Osteoblast (primary cell): ENCODE measurements at regions not wholly inside any gene's neighbourhood (a gene's known extent, or its start where the extent isn't known, plus 50 kb on each side); places are given as distances from the start of the nearest gene placed in this dataset.

ENCODE experiments used
- DNase-seq: peaks from one replicate; pipeline ENCODE4 v3.0.0; 2011; ENCODE audit warnings: low spot score, mixed read lengths; ENCODE audit not compliant: insufficient read length; ENCODE audit errors: missing footprints
- H2AFZ ChIP-seq: 2 replicates; pipeline ENCODE4 v1.6.0; 2011; ENCODE audit warnings: mild to moderate bottlenecking, low read length
- H3K27ac ChIP-seq: 2 replicates; pipeline ENCODE4 v1.5.1; 2011; ENCODE audit warnings: mild to moderate bottlenecking, low read depth, low read length, moderate library complexity
- H3K27me3 ChIP-seq: 2 replicates; pipeline ENCODE4 v1.6.0; 2012; ENCODE audit warnings: mild to moderate bottlenecking, control low read depth, inconsistent platforms, low read length, moderate library complexity; ENCODE audit not compliant: insufficient read depth
- H3K36me3 ChIP-seq: 2 replicates; pipeline ENCODE4 v1.5.1; 2011; ENCODE audit warnings: mild to moderate bottlenecking, low read length, control low read depth, moderate library complexity; ENCODE audit not compliant: insufficient read depth
- H3K4me1 ChIP-seq: 2 replicates; pipeline ENCODE4 v1.5.1; 2011; ENCODE audit warnings: mild to moderate bottlenecking, low read length, control low read depth, moderate library complexity; ENCODE audit not compliant: insufficient read depth
- H3K4me2 ChIP-seq: 2 replicates; pipeline ENCODE4 v1.6.0; 2011; ENCODE audit warnings: mild to moderate bottlenecking, low read length; ENCODE audit not compliant: insufficient read depth
- H3K4me3 ChIP-seq: fragments of 200-600 bp; sonication (generic); 3 replicates; pipeline ENCODE4 v1.5.1; 2012; ENCODE audit warnings: mild to moderate bottlenecking, low read length, inconsistent platforms; ENCODE audit not compliant: insufficient read depth
- H3K79me2 ChIP-seq: 2 replicates; pipeline ENCODE4 v1.6.0; 2012; ENCODE audit warnings: mild to moderate bottlenecking, low read length, control low read depth, inconsistent platforms; ENCODE audit not compliant: insufficient read depth
- H3K9me3 ChIP-seq: 2 replicates; pipeline ENCODE4 v1.5.1; 2011; ENCODE audit warnings: low read depth, low read length, control low read depth
- H4K20me1 ChIP-seq: 2 replicates; pipeline ENCODE4 v1.6.0; 2012; ENCODE audit warnings: mild to moderate bottlenecking, low read length, control low read depth; ENCODE audit not compliant: insufficient read depth
- TF ChIP-seq, protein P1 (sequence below): IDR thresholded peaks from 2 replicates; pipeline ENCODE4 v1.5.1; 2011; ENCODE audit warnings: mild to moderate bottlenecking, low read depth, low read length, moderate library complexity; ENCODE audit errors: extremely low read depth

DNA sequence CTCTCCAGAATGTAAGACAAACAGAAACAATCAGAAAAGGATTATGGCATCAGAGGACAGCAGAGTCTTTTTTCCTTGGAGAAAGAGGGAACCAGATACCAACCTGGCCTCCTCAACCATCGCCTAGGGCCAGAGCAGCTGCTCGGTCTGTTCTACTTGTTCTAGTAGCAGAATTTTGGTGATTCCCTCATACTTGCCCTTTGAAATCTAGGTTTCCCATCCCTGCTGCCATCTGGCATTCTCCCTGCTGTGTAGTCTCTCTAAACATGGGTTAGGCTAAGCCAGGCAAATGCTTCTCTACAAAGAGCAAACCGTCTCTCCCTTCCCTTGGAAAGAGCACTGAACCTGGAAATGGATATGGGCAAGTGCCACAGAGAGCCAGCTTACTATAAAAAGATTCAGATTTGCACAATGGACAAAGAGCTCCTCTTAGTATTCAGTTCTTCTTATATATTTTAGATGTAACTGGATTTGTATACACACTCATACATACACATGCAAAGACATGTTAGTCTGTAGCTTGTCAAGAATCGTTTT, 208.6 kb upstream of the ST6GAL2 start:
- Histone ChIP-seq H3K27ac (no peak overlapping the region), H3K27me3 (no peaks in the 10 kb centered on the region), H3K9me3 (no peaks in the 10 kb centered on the region), H2AFZ (no peak overlapping the region), H3K36me3 (no peaks in the 10 kb centered on the region), H3K79me2 (no peaks in the 10 kb centered on the region), H4K20me1 (no peaks in the 10 kb centered on the region), H3K4me1 (no peaks in the 10 kb centered on the region), H3K4me2 (no peak overlapping the region), H3K4me3 (no peak overlapping the region)
- DNase-seq, result no peak
- TF ChIP-seq, protein P1, sequence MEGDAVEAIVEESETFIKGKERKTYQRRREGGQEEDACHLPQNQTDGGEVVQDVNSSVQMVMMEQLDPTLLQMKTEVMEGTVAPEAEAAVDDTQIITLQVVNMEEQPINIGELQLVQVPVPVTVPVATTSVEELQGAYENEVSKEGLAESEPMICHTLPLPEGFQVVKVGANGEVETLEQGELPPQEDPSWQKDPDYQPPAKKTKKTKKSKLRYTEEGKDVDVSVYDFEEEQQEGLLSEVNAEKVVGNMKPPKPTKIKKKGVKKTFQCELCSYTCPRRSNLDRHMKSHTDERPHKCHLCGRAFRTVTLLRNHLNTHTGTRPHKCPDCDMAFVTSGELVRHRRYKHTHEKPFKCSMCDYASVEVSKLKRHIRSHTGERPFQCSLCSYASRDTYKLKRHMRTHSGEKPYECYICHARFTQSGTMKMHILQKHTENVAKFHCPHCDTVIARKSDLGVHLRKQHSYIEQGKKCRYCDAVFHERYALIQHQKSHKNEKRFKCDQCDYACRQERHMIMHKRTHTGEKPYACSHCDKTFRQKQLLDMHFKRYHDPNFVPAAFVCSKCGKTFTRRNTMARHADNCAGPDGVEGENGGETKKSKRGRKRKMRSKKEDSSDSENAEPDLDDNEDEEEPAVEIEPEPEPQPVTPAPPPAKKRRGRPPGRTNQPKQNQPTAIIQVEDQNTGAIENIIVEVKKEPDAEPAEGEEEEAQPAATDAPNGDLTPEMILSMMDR, result no peak

DNA sequence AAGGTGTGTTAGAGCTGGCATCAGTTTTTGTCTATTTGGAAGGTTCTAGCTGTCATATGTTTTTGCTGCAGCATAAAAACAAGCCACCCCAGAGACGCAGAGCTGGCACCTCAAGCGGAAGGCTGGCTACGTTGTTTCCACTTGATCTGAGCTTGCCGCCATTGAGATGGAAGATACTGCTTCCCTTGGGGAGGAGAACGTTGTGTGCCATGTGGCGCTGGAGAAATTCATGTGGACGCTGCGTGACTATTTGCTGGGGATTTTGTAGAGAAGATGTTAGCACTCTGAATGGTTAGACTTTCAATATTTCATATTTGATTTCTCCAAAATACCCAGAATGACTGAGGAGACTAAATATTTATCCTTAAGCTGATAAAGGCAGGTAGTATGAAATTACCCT, 216.2 kb upstream of the ST6GAL2 start:
- Histone ChIP-seq H3K4me2 (no peak overlapping the region), H3K4me3 (no peak overlapping the region), H3K27me3 (no peaks in the 10 kb centered on the region), H3K4me1 (no peaks in the 10 kb centered on the region), H3K79me2 (no peaks in the 10 kb centered on the region), H2AFZ (no peak overlapping the region), H4K20me1 (no peaks in the 10 kb centered on the region), H3K36me3 (no peaks in the 10 kb centered on the region), H3K9me3 (no peaks in the 10 kb centered on the region), H3K27ac (no peak overlapping the region)
- no peak for DNase-seq
- TF ChIP-seq, protein P1, result no peak

DNA sequence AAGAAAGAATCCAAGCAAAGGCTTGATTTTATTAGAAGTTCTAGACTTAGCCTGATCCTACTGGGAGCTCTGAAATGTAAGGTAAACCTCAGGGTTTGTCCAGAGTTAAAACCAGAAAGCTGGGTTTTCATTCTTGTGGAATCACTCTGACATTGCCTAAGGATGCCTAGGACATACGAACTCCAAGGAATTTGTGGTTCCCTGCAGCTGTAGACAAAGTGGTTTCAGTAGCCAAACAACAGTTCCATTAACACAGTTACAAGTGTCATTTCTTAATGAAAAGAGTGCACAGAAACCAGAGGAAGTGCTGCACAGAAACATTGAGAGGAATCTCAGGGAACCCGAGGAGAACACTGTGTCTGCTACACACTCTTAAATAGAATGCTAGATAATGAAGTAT, 221.4 kb upstream of the ST6GAL2 start:
- no peaks in the 10 kb centered on the region for H3K36me3 ChIP-seq
- no peaks in the 10 kb centered on the region for H3K4me1 ChIP-seq
- H4K20me1 ChIP-seq, result no peaks in the 10 kb centered on the region
- H3K4me2 ChIP-seq, result no peak overlapping the region
- H3K4me3 ChIP-seq, result no peak overlapping the region
- no peak overlapping the region for H3K27ac ChIP-seq
- no peak for DNase-seq
- TF ChIP-seq, protein P1, result no peak
- H3K79me2 ChIP-seq, result no peaks in the 10 kb centered on the region
- H3K9me3 ChIP-seq, result no peaks in the 10 kb centered on the region
- H2AFZ ChIP-seq, result no peak overlapping the region
- no peaks in the 10 kb centered on the region for H3K27me3 ChIP-seq

DNA sequence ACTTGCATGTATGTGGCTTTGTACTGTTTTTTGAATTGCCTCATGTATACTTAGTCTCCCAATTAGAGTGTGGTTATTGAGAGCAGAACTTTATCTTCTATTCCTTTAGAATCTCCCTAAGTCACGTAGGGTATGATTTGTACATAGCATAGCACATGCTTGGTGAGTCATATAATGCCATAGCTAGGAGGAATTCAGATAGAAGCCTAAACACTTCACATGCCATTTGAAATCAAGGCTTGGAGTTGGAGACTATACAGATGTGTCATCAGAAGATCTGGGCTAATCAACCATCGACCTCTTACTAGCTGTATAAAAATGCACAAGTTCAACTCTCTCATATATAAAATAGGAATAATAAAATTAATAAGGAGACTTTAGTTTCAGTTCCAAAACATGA, 222.6 kb upstream of the ST6GAL2 start:
- Histone ChIP-seq H4K20me1 (no peaks in the 10 kb centered on the region), H3K9me3 (no peaks in the 10 kb centered on the region), H3K4me3 (no peak overlapping the region), H3K79me2 (no peaks in the 10 kb centered on the region), H2AFZ (no peak overlapping the region), H3K36me3 (no peaks in the 10 kb centered on the region), H3K27me3 (no peaks in the 10 kb centered on the region), H3K4me2 (no peak overlapping the region), H3K27ac (no peak overlapping the region), H3K4me1 (no peaks in the 10 kb centered on the region)
- TF ChIP-seq, protein P1, result no peak
- DNase-seq, result no peak
